ENCODE measurements at regions not wholly inside any gene's neighbourhood (a gene's known extent, or its start where the extent isn't known, plus 50 kb on each side); places are given as distances from the start of the nearest gene placed in this dataset.

- no peak for TF ChIP-seq CTCF (conservative IDR thresholded peaks at IDR 0.05)
- no peak for TF ChIP-seq ZFX (IDR thresholded peaks at IDR 0.05)
Measured at GRCh38 chr10:130244031-130244927, 108.1 kb downstream of the GLRX3 start.
